WTC11 (cell line): ENCODE measurements at regions not wholly inside any gene's neighbourhood (a gene's known extent, or its start where the extent isn't known, plus 50 kb on each side); places are given as distances from the start of the nearest gene placed in this dataset.

Source experiments
- ATAC-seq: fragments of 200-7000 bp; cut with Tn5 transposase; 2 replicates; pipeline ENCODE4 v1.10.0; 2021; ENCODE audit warnings: mild to moderate bottlenecking, moderate library complexity
- CTCF ChIA-PET: fragments of 300-600 bp; sonication (Branson Sonifier 250); formaldehyde crosslinking; loops from one replicate; lab custom pipeline; 2021; ENCODE audit warnings: antibody characterized with exemption; lab: Charles Lee
- POLR2A ChIA-PET: fragments of 350-600 bp; sonication (Branson Sonifier 250); formaldehyde crosslinking; loops from one replicate; lab custom pipeline; 2021; ENCODE audit warnings: antibody characterized with exemption; lab: Charles Lee
- DNase-seq: peaks from one replicate; pipeline ENCODE4 v3.0.0; 2021; ENCODE audit warnings: low spot score
- H3K27ac Mint-ChIP-seq: 2 replicates; pipeline ENCODE4 v1.8.0; 2021; ENCODE audit warnings: mixed read lengths
- H3K27me3 Mint-ChIP-seq: 2 replicates; pipeline ENCODE4 v1.8.0; 2021; ENCODE audit warnings: low read depth, mild to moderate bottlenecking, moderate library complexity, mixed read lengths
- H3K36me3 Mint-ChIP-seq: 2 replicates; pipeline ENCODE4 v1.8.0; 2021; ENCODE audit warnings: mixed read lengths
- H3K4me1 Mint-ChIP-seq: 2 replicates; pipeline ENCODE4 v1.8.0; 2022; ENCODE audit warnings: mixed read lengths
- H3K4me3 Mint-ChIP-seq: 2 replicates; pipeline ENCODE4 v1.8.0; 2021; ENCODE audit warnings: mild to moderate bottlenecking, moderate library complexity, mixed read lengths
- H3K9me3 Mint-ChIP-seq: 2 replicates; pipeline ENCODE4 v1.8.0; 2021; ENCODE audit warnings: mixed read lengths
- E2F4 ChIP-seq: sonication (generic); formaldehyde crosslinking; IDR thresholded peaks from 2 replicates; pipeline ENCODE4 v1.8.1; 2022; ENCODE audit warnings: low read depth, mild to moderate bottlenecking, moderate library complexity, missing genetic modification reagents, borderline replicate concordance
- EMX1 ChIP-seq: fragments of 250-450 bp; sonication (Bioruptor Pico); IDR thresholded peaks from 2 replicates; pipeline ENCODE4 v1.8.0; 2021; ENCODE audit warnings: mild to moderate bottlenecking
- FOXP1 ChIP-seq: sonication (generic); formaldehyde crosslinking; IDR thresholded peaks from 2 replicates; pipeline ENCODE4 v1.8.0; 2022; ENCODE audit warnings: missing genetic modification reagents, mild to moderate bottlenecking, moderate library complexity, borderline replicate concordance
- GABPB1 ChIP-seq: sonication (generic); formaldehyde crosslinking; IDR thresholded peaks from 2 replicates; pipeline ENCODE4 v1.8.1; 2023; ENCODE audit warnings: mild to moderate bottlenecking, missing genetic modification reagents
- JUN ChIP-seq: sonication (generic); formaldehyde crosslinking; IDR thresholded peaks from 2 replicates; pipeline ENCODE4 v1.8.0; 2023; ENCODE audit warnings: mild to moderate bottlenecking, missing genetic modification reagents
- KAT7 ChIP-seq: sonication (generic); formaldehyde crosslinking; IDR thresholded peaks from 2 replicates; pipeline ENCODE4 v1.8.1; 2023; ENCODE audit warnings: missing genetic modification reagents, mild to moderate bottlenecking, borderline replicate concordance
- NR2C2 ChIP-seq: sonication (generic); formaldehyde crosslinking; IDR thresholded peaks from 2 replicates; pipeline ENCODE4 v1.8.0; 2022; ENCODE audit warnings: mild to moderate bottlenecking, missing genetic modification reagents
- OVOL2 ChIP-seq: fragments of 250-450 bp; sonication (Bioruptor Pico); IDR thresholded peaks from 2 replicates; pipeline ENCODE4 v1.9.0; 2021; ENCODE audit warnings: mild to moderate bottlenecking, borderline replicate concordance
- SMAD4 ChIP-seq: sonication (generic); formaldehyde crosslinking; IDR thresholded peaks from 2 replicates; pipeline ENCODE4 v1.8.0; 2022; ENCODE audit warnings: mild to moderate bottlenecking, missing genetic modification reagents
- TEAD4 ChIP-seq: sonication (generic); formaldehyde crosslinking; IDR thresholded peaks from 2 replicates; pipeline ENCODE4 v1.8.0; 2022; ENCODE audit warnings: mild to moderate bottlenecking, missing genetic modification reagents
- USF2 ChIP-seq: sonication (generic); formaldehyde crosslinking; IDR thresholded peaks from 2 replicates; pipeline ENCODE4 v1.8.1; 2023; ENCODE audit warnings: mild to moderate bottlenecking, missing genetic modification reagents, moderate library complexity
- ZBTB21 ChIP-seq: sonication (generic); formaldehyde crosslinking; IDR thresholded peaks from 2 replicates; pipeline ENCODE4 v1.8.1; 2023; ENCODE audit warnings: mild to moderate bottlenecking, missing genetic modification reagents, borderline replicate concordance
- ZNF317 ChIP-seq: sonication (generic); formaldehyde crosslinking; IDR thresholded peaks from 2 replicates; pipeline ENCODE4 v1.8.1; 2023; ENCODE audit warnings: low read depth, mild to moderate bottlenecking, moderate library complexity, missing genetic modification reagents, borderline replicate concordance
- ZNF416 ChIP-seq: fragments of 250-450 bp; sonication (Bioruptor Pico); IDR thresholded peaks from 2 replicates; pipeline ENCODE4 v1.9.0; 2021; ENCODE audit warnings: mild to moderate bottlenecking, inconsistent platforms
- ZNF423 ChIP-seq: fragments of 250-450 bp; sonication (Bioruptor Pico); IDR thresholded peaks from 2 replicates; pipeline ENCODE4 v2.1.2; 2022; ENCODE audit warnings: mild to moderate bottlenecking, moderate library complexity
- ZNF512 ChIP-seq: sonication (generic); formaldehyde crosslinking; IDR thresholded peaks from 2 replicates; pipeline ENCODE4 v1.8.1; 2022; ENCODE audit warnings: missing genetic modification reagents, borderline replicate concordance
- TF ChIP-seq, protein P1 (sequence below): fragments of 250-450 bp; sonication (Bioruptor Pico); IDR thresholded peaks from 2 replicates; pipeline ENCODE4 v1.9.0; 2021; ENCODE audit warnings: mild to moderate bottlenecking, borderline replicate concordance
- TF ChIP-seq, protein P2 (sequence below): sonication (generic); formaldehyde crosslinking; IDR thresholded peaks from 2 replicates; pipeline ENCODE4 v1.8.1; 2023; ENCODE audit warnings: mild to moderate bottlenecking, missing genetic modification reagents, moderate library complexity

DNA sequence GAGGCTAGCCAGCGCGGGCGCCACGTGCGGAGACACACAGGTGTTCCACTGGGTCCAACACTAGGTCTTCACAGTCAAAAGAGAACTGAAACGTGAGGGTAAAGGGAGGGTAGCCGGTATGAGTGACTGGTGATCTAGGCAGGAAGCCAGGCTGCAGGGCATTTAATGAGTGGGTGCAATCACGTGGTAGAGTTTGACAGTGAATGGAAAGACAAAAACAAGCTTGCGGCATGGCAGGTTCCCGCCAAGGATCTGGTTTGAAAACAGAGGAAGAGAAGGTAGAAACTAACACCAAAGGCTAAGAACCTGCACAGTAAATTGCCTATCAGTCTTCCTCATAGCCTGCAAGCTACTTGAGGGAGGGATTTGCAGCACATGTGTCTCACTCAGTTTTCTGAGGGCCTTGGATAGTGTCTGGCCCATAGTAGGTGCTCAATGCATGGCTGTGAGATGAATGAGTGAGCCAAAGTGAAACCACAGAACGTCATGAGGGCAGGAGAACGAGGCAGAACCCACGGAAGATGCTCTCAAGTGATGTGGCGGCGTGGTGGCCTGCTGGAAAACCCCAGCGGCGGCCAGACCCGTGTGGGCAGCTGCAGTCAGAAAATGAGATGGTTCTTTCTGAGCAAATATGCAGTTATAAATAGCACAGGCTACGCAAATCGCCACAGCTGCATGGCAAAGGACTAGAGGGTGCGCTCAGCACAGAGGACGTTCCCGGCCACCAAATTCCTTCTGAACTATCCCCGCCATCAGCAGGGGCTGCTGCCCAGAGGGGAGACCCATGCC lies 183.6 kb upstream of the NFE2L3 start:
- no peaks in the 10 kb centered on the region for H3K36me3 Mint-ChIP-seq
- H3K4me1 Mint-ChIP-seq: peaks cover 10% of the 10 kb centered on the region
- CTCF ChIA-PET: no interaction called here
- POLR2A ChIA-PET: no interaction called here
- H3K4me3 Mint-ChIP-seq: no peak overlapping the region
- ATAC-seq (no peak), DNase-seq (no peak)
- TF ChIP-seq E2F4 (CRISPR knock-in tag) (no peak), TEAD4 (CRISPR knock-in tag) (no peak), ZNF317 (CRISPR knock-in tag) (no peak), USF2 (CRISPR knock-in tag) (no peak), JUN (CRISPR knock-in tag) (no peak), OVOL2 (CRISPR knock-in tag) (no peak), ZNF416 (CRISPR knock-in tag) (no peak), SMAD4 (CRISPR knock-in tag) (no peak)
- TF ChIP-seq, protein P1, sequence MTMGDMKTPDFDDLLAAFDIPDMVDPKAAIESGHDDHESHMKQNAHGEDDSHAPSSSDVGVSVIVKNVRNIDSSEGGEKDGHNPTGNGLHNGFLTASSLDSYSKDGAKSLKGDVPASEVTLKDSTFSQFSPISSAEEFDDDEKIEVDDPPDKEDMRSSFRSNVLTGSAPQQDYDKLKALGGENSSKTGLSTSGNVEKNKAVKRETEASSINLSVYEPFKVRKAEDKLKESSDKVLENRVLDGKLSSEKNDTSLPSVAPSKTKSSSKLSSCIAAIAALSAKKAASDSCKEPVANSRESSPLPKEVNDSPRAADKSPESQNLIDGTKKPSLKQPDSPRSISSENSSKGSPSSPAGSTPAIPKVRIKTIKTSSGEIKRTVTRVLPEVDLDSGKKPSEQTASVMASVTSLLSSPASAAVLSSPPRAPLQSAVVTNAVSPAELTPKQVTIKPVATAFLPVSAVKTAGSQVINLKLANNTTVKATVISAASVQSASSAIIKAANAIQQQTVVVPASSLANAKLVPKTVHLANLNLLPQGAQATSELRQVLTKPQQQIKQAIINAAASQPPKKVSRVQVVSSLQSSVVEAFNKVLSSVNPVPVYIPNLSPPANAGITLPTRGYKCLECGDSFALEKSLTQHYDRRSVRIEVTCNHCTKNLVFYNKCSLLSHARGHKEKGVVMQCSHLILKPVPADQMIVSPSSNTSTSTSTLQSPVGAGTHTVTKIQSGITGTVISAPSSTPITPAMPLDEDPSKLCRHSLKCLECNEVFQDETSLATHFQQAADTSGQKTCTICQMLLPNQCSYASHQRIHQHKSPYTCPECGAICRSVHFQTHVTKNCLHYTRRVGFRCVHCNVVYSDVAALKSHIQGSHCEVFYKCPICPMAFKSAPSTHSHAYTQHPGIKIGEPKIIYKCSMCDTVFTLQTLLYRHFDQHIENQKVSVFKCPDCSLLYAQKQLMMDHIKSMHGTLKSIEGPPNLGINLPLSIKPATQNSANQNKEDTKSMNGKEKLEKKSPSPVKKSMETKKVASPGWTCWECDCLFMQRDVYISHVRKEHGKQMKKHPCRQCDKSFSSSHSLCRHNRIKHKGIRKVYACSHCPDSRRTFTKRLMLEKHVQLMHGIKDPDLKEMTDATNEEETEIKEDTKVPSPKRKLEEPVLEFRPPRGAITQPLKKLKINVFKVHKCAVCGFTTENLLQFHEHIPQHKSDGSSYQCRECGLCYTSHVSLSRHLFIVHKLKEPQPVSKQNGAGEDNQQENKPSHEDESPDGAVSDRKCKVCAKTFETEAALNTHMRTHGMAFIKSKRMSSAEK (CRISPR knock-in tag): no peak
- H3K9me3 Mint-ChIP-seq: peaks cover 7% of the 10 kb centered on the region
- H3K27ac Mint-ChIP-seq: no peak overlapping the region
- peaks cover 3% of the 10 kb centered on the region; the same call in 1 of the 2 replicates for H3K27me3 Mint-ChIP-seq

DNA sequence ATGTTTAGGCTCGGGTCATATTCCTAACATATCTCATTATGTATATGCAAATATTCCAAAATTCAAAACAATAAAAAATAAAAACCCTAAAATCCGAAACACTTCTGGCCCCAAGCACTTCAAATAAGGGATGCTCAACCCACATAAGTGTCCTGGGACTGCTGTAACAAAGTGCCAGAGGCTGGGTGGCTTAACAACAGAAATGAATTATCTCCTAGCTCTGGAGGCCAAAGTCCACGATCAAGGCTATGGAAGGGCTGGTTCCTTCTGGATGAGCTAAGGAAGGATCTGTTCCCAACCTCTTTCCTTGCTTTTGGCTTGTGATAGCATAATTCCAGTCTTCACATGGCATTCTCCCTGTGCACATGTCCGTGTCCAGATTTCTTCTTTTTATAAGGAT lies 181.6 kb upstream of the NFE2L3 start:
- ChIA-PET POLR2A (no interaction called here), CTCF (no interaction called here)
- DNase-seq: no peak
- TF ChIP-seq EMX1 (CRISPR knock-in tag) (no peak), FOXP1 (CRISPR knock-in tag) (no peak), GABPB1 (CRISPR knock-in tag) (no peak), ZNF512 (CRISPR knock-in tag) (no peak), ZNF423 (CRISPR knock-in tag) (no peak), KAT7 (CRISPR knock-in tag) (no peak), NR2C2 (CRISPR knock-in tag) (no peak), ZBTB21 (CRISPR knock-in tag) (no peak)
- TF ChIP-seq, protein P2, sequence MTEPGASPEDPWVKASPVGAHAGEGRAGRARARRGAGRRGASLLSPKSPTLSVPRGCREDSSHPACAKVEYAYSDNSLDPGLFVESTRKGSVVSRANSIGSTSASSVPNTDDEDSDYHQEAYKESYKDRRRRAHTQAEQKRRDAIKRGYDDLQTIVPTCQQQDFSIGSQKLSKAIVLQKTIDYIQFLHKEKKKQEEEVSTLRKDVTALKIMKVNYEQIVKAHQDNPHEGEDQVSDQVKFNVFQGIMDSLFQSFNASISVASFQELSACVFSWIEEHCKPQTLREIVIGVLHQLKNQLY (CRISPR knock-in tag): no peak
- no peak overlapping the region for H3K27ac Mint-ChIP-seq
- no peak overlapping the region for H3K4me3 Mint-ChIP-seq
- no peaks in the 10 kb centered on the region for H3K36me3 Mint-ChIP-seq
- H3K4me1 Mint-ChIP-seq: peaks cover 13% of the 10 kb centered on the region
- peaks cover 6% of the 10 kb centered on the region for H3K27me3 Mint-ChIP-seq
- H3K9me3 Mint-ChIP-seq: peaks cover 7% of the 10 kb centered on the region
- no peak for ATAC-seq
